ENCODE measurements at regions not wholly inside any gene's neighbourhood (a gene's known extent, or its start where the extent isn't known, plus 50 kb on each side); places are given as distances from the start of the nearest gene placed in this dataset.

- Histone ChIP-seq H3K36me3 (ENCODE audit: control insufficient read depth, insufficient read depth, low read length) (no peaks in the 10 kb centered on the region), H3K4me3 (ENCODE audit: low read depth, low read length) (no peak overlapping the region), H3K27me3 (ENCODE audit: control insufficient read depth, insufficient read depth, low read length) (no peaks in the 10 kb centered on the region), H3K9me3 (ENCODE audit: control insufficient read depth, insufficient read depth, low read length) (no peaks in the 10 kb centered on the region), H3K27ac (ENCODE audit: low read depth, low read length) (no peak overlapping the region), H3K4me1 (ENCODE audit: control insufficient read depth, insufficient read depth, low read length) (no peaks in the 10 kb centered on the region)
- WGBS (ENCODE audit: insufficient coverage), result no CpG with 5 or more reads among the region's 2 CpGs
- peak in 3 of 6 donors; percentile 6 to 75 (median 69) for DNase-seq (ENCODE audit: low read depth in 4 of 6, low spot score in 6 of 6)
Measured at GRCh38 chr10:9868499-9868898, 1149.2 kb upstream of the CELF2 start.

- no peak for DNase-seq (ENCODE audit: low read depth in 4 of 6, low spot score in 6 of 6)
- Histone ChIP-seq H3K27ac (ENCODE audit: low read depth, low read length) (no peak overlapping the region), H3K9me3 (ENCODE audit: control insufficient read depth, insufficient read depth, low read length) (no peaks in the 10 kb centered on the region), H3K4me3 (ENCODE audit: low read depth, low read length) (no peak overlapping the region), H3K36me3 (ENCODE audit: control insufficient read depth, insufficient read depth, low read length) (no peaks in the 10 kb centered on the region), H3K4me1 (ENCODE audit: control insufficient read depth, insufficient read depth, low read length) (no peaks in the 10 kb centered on the region), H3K27me3 (ENCODE audit: control insufficient read depth, insufficient read depth, low read length) (no peaks in the 10 kb centered on the region)
- 100% methylated on average over 1 of the region's 2 CpGs for WGBS (ENCODE audit: insufficient coverage)
Measured at GRCh38 chr10:9869205-9869604, 1148.5 kb upstream of the CELF2 start.

GRCh38 chr10:9869606-9870176 lies 1148.0 kb upstream of the CELF2 start:
- DNase-seq (ENCODE audit: low read depth in 4 of 6, low spot score in 6 of 6), result peak in 1 of 6 donors; percentile 26
- H3K9me3 ChIP-seq (ENCODE audit: control insufficient read depth, insufficient read depth, low read length), result no peaks in the 10 kb centered on the region
- no CpG with 5 or more reads among the region's 5 CpGs for WGBS (ENCODE audit: insufficient coverage)
- no peaks in the 10 kb centered on the region for H3K4me1 ChIP-seq (ENCODE audit: control insufficient read depth, insufficient read depth, low read length)
- no peaks in the 10 kb centered on the region for H3K27me3 ChIP-seq (ENCODE audit: control insufficient read depth, insufficient read depth, low read length)
- no peak overlapping the region for H3K27ac ChIP-seq (ENCODE audit: low read depth, low read length)
- H3K4me3 ChIP-seq (ENCODE audit: low read depth, low read length), result no peak overlapping the region
- no peaks in the 10 kb centered on the region for H3K36me3 ChIP-seq (ENCODE audit: control insufficient read depth, insufficient read depth, low read length)

- DNase-seq (ENCODE audit: low read depth in 4 of 6, low spot score in 6 of 6), result no peak
- Histone ChIP-seq H3K9me3 (ENCODE audit: control insufficient read depth, insufficient read depth, low read length) (no peaks in the 10 kb centered on the region), H3K27ac (ENCODE audit: low read depth, low read length) (no peak overlapping the region), H3K36me3 (ENCODE audit: control insufficient read depth, insufficient read depth, low read length) (no peaks in the 10 kb centered on the region), H3K4me3 (ENCODE audit: low read depth, low read length) (no peak overlapping the region), H3K4me1 (ENCODE audit: control insufficient read depth, insufficient read depth, low read length) (no peaks in the 10 kb centered on the region), H3K27me3 (ENCODE audit: control insufficient read depth, insufficient read depth, low read length) (no peaks in the 10 kb centered on the region)
- 97% methylated on average over 4 of the region's 5 CpGs for WGBS (ENCODE audit: insufficient coverage)
Measured at GRCh38 chr10:9875353-9875752, 1142.3 kb upstream of the CELF2 start.

GRCh38 chr10:9877978-9878377 lies 1139.7 kb upstream of the CELF2 start:
- Histone ChIP-seq H3K27ac (ENCODE audit: low read depth, low read length) (no peak overlapping the region), H3K4me3 (ENCODE audit: low read depth, low read length) (no peak overlapping the region), H3K36me3 (ENCODE audit: control insufficient read depth, insufficient read depth, low read length) (no peaks in the 10 kb centered on the region), H3K9me3 (ENCODE audit: control insufficient read depth, insufficient read depth, low read length) (no peaks in the 10 kb centered on the region), H3K27me3 (ENCODE audit: control insufficient read depth, insufficient read depth, low read length) (no peaks in the 10 kb centered on the region), H3K4me1 (ENCODE audit: control insufficient read depth, insufficient read depth, low read length) (no peaks in the 10 kb centered on the region)
- 92% methylated on average over 8 of the region's 12 CpGs for WGBS (ENCODE audit: insufficient coverage)
- DNase-seq (ENCODE audit: low read depth in 4 of 6, low spot score in 6 of 6), result no peak

GRCh38 chr10:9878383-9878782 lies 1139.3 kb upstream of the CELF2 start:
- DNase-seq (ENCODE audit: low read depth in 4 of 6, low spot score in 6 of 6), result no peak
- no peak overlapping the region for H3K4me3 ChIP-seq (ENCODE audit: low read depth, low read length)
- 83% methylated on average over 1 of the region's 10 CpGs for WGBS (ENCODE audit: insufficient coverage)
- no peaks in the 10 kb centered on the region for H3K27me3 ChIP-seq (ENCODE audit: control insufficient read depth, insufficient read depth, low read length)
- H3K4me1 ChIP-seq (ENCODE audit: control insufficient read depth, insufficient read depth, low read length), result no peaks in the 10 kb centered on the region
- H3K36me3 ChIP-seq (ENCODE audit: control insufficient read depth, insufficient read depth, low read length), result no peaks in the 10 kb centered on the region
- peaks cover 3% of the 10 kb centered on the region for H3K9me3 ChIP-seq (ENCODE audit: control insufficient read depth, insufficient read depth, low read length)
- no peak overlapping the region for H3K27ac ChIP-seq (ENCODE audit: low read depth, low read length)

- H3K4me3 ChIP-seq (ENCODE audit: low read depth, low read length), result no peak overlapping the region
- WGBS (ENCODE audit: insufficient coverage), result no CpG with 5 or more reads among the region's 3 CpGs
- H3K36me3 ChIP-seq (ENCODE audit: control insufficient read depth, insufficient read depth, low read length), result no peaks in the 10 kb centered on the region
- H3K27me3 ChIP-seq (ENCODE audit: control insufficient read depth, insufficient read depth, low read length), result no peaks in the 10 kb centered on the region
- no peaks in the 10 kb centered on the region for H3K4me1 ChIP-seq (ENCODE audit: control insufficient read depth, insufficient read depth, low read length)
- no peak overlapping the region for H3K27ac ChIP-seq (ENCODE audit: low read depth, low read length)
- DNase-seq (ENCODE audit: low read depth in 4 of 6, low spot score in 6 of 6), result no peak
- H3K9me3 ChIP-seq (ENCODE audit: control insufficient read depth, insufficient read depth, low read length), result peaks cover 3% of the 10 kb centered on the region
Measured at GRCh38 chr10:9885761-9886160, 1131.9 kb upstream of the CELF2 start.

- Histone ChIP-seq H3K36me3 (ENCODE audit: control insufficient read depth, insufficient read depth, low read length) (no peaks in the 10 kb centered on the region), H3K4me1 (ENCODE audit: control insufficient read depth, insufficient read depth, low read length) (no peaks in the 10 kb centered on the region), H3K27me3 (ENCODE audit: control insufficient read depth, insufficient read depth, low read length) (no peaks in the 10 kb centered on the region), H3K27ac (ENCODE audit: low read depth, low read length) (no peak overlapping the region), H3K4me3 (ENCODE audit: low read depth, low read length) (no peak overlapping the region), H3K9me3 (ENCODE audit: control insufficient read depth, insufficient read depth, low read length) (peaks cover 3% of the 10 kb centered on the region)
- WGBS (ENCODE audit: insufficient coverage), result no CpG with 5 or more reads among the region's 1 CpG
- no peak for DNase-seq (ENCODE audit: low read depth in 4 of 6, low spot score in 6 of 6)
Measured at GRCh38 chr10:9886772-9887171, 1130.9 kb upstream of the CELF2 start.

- WGBS (ENCODE audit: insufficient coverage), result 100% methylated on average over 1 of the region's 2 CpGs
- Histone ChIP-seq H3K4me1 (ENCODE audit: control insufficient read depth, insufficient read depth, low read length) (no peaks in the 10 kb centered on the region), H3K36me3 (ENCODE audit: control insufficient read depth, insufficient read depth, low read length) (no peaks in the 10 kb centered on the region), H3K4me3 (ENCODE audit: low read depth, low read length) (no peak overlapping the region), H3K27ac (ENCODE audit: low read depth, low read length) (no peak overlapping the region), H3K9me3 (ENCODE audit: control insufficient read depth, insufficient read depth, low read length) (no peaks in the 10 kb centered on the region), H3K27me3 (ENCODE audit: control insufficient read depth, insufficient read depth, low read length) (no peaks in the 10 kb centered on the region)
- no peak for DNase-seq (ENCODE audit: low read depth in 4 of 6, low spot score in 6 of 6)
Measured at GRCh38 chr10:9895453-9895852, 1122.2 kb upstream of the CELF2 start.

- Histone ChIP-seq H3K36me3 (ENCODE audit: control insufficient read depth, insufficient read depth, low read length) (no peaks in the 10 kb centered on the region), H3K9me3 (ENCODE audit: control insufficient read depth, insufficient read depth, low read length) (no peaks in the 10 kb centered on the region), H3K4me1 (ENCODE audit: control insufficient read depth, insufficient read depth, low read length) (no peaks in the 10 kb centered on the region), H3K4me3 (ENCODE audit: low read depth, low read length) (no peak overlapping the region), H3K27ac (ENCODE audit: low read depth, low read length) (no peak overlapping the region), H3K27me3 (ENCODE audit: control insufficient read depth, insufficient read depth, low read length) (no peaks in the 10 kb centered on the region)
- no peak for DNase-seq (ENCODE audit: low read depth in 4 of 6, low spot score in 6 of 6)
Measured at GRCh38 chr10:9895981-9896380, 1121.7 kb upstream of the CELF2 start.
